Caco-2 (cell line): ENCODE measurements at regions not wholly inside any gene's neighbourhood (a gene's known extent, or its start where the extent isn't known, plus 50 kb on each side); places are given as distances from the start of the nearest gene placed in this dataset.
"Not testable (repeated sequence)": the region's sequence is repeated elsewhere in the genome, so short reads cannot be mapped to it uniquely, and the experiment has no call there.

Experiments used
- BruUV-seq: library from RNA; stranded (reverse); fragments of 400-500 nt; replicated peaks from 2 replicates; lab custom pipeline; 2021; lab: Mats Ljungman, UMichigan
- CTCF ChIA-PET: fragments of 300-600 bp; sonication (Branson Sonifier 250); formaldehyde crosslinking; loops from one replicate; lab custom pipeline; 2022; ENCODE audit warnings: antibody characterized with exemption; lab: Charles Lee
- POLR2A ChIA-PET: fragments of 300-600 bp; sonication (Branson Sonifier 250); formaldehyde crosslinking; loops from one replicate; lab custom pipeline; 2022; ENCODE audit warnings: antibody characterized with exemption; lab: Charles Lee
- DNase-seq, 2 experiments: peaks; one replicate each; pipeline versions ENCODE4 v3.0.0 to v3.0.0-alpha.2; 2020 to 2022
- H3K27me3 ChIP-seq: replicated peaks from 2 replicates; pipeline ENCODE4 v1.6.0; 2011; ENCODE audit warnings: low read length; ENCODE audit not compliant: control insufficient read depth, insufficient read depth
- H3K36me3 ChIP-seq: 2 replicates; pipeline ENCODE4 v1.5.1; 2011; ENCODE audit warnings: low read length; ENCODE audit not compliant: control insufficient read depth, insufficient read depth
- H3K4me1 ChIP-seq: fragments of 250-450 bp; sonication (Bioruptor Pico); 2 replicates; pipeline ENCODE4 v1.5.1; 2020; ENCODE audit warnings: mild to moderate bottlenecking
- H3K4me3 ChIP-seq: 2 replicates; pipeline ENCODE4 v1.5.1; 2011; ENCODE audit warnings: low read depth, mild to moderate bottlenecking, control low read depth, low read length
- H3K9me3 ChIP-seq: fragments of 250-450 bp; sonication (Bioruptor Pico); 2 replicates; pipeline ENCODE4 v1.5.1; 2020; ENCODE audit warnings: mild to moderate bottlenecking, moderate library complexity
- H3K27ac Mint-ChIP-seq: one replicate; pipeline ENCODE4 v1.8.0; 2022; ENCODE audit warnings: mixed read lengths; ENCODE audit not compliant: unreplicated experiment
- H3K27me3 Mint-ChIP-seq: one replicate; pipeline ENCODE4 v1.8.0; 2022; ENCODE audit warnings: mixed read lengths; ENCODE audit not compliant: insufficient read depth, unreplicated experiment
- H3K36me3 Mint-ChIP-seq: one replicate; pipeline ENCODE4 v1.8.0; 2022; ENCODE audit warnings: mild to moderate bottlenecking, mixed read lengths; ENCODE audit not compliant: insufficient read depth, unreplicated experiment
- H3K4me1 Mint-ChIP-seq: one replicate; pipeline ENCODE4 v1.8.0; 2022; ENCODE audit warnings: low read depth, mixed read lengths; ENCODE audit not compliant: unreplicated experiment
- H3K4me3 Mint-ChIP-seq: one replicate; pipeline ENCODE4 v1.8.0; 2022; ENCODE audit warnings: mild to moderate bottlenecking, moderate library complexity, mixed read lengths; ENCODE audit not compliant: unreplicated experiment
- H3K9me3 Mint-ChIP-seq: one replicate; pipeline ENCODE4 v1.8.0; 2022; ENCODE audit warnings: mixed read lengths; ENCODE audit not compliant: unreplicated experiment
- CTCF ChIP-seq, 2 experiments: fragments of 200-600 bp in 1 of 2; IDR thresholded peaks; 1 replicate in 1 of 2; 2 replicates in 1 of 2; pipeline versions ENCODE4 v1.5.1 to v1.8.0; 2011 to 2022; ENCODE audit warnings: antibody characterized with exemption in 1 of 2, control low read depth in 1 of 2, inconsistent platforms in 1 of 2, low read depth in 1 of 2, low read length in 1 of 2, mild to moderate bottlenecking in 1 of 2, moderate library complexity in 1 of 2; ENCODE audit not compliant: insufficient read depth in 1 of 2, severe bottlenecking in 1 of 2, unreplicated experiment in 1 of 2
- intact Hi-C: fragments of 100-400 bp; cut with micrococcal nuclease; formaldehyde crosslinking; loops from one replicate; pipeline ENCODE4 v1.10.0; 2022; ENCODE audit not compliant: unreplicated experiment

GRCh38 chr5:135735831-135736230 lies 98.6 kb upstream of the SLC25A48 start:
- H3K36me3 ChIP-seq = no peaks in the 10 kb centered on the region
- BruUV-seq = no TSS peak
- Mint-ChIP-seq H3K9me3 (no peaks in the 10 kb centered on the region), H3K27ac (no peak overlapping the region), H3K36me3 (no peaks in the 10 kb centered on the region), H3K4me1 (no peaks in the 10 kb centered on the region), H3K4me3 (no peak overlapping the region), H3K27me3 (peaks cover 20% of the 10 kb centered on the region)
- ChIA-PET POLR2A (no interaction called here), CTCF (no interaction called here)
- intact Hi-C loops = no loop called here
- no peak overlapping the region for H3K4me3 ChIP-seq
- no peaks in the 10 kb centered on the region for H3K9me3 ChIP-seq
- no peak for DNase-seq
- no peaks in the 10 kb centered on the region for H3K4me1 ChIP-seq
- no peaks in the 10 kb centered on the region; the same call in 1 of the 2 replicates for H3K27me3 ChIP-seq
- TF ChIP-seq CTCF (IDR thresholded peaks at IDR 0.05; ENCODE audit: insufficient read depth in 1 of 2, low read depth in 1 of 2, low read length in 1 of 2, severe bottlenecking in 1 of 2, unreplicated experiment in 1 of 2) = no peak

- POLR2A ChIA-PET, H3K4me3 Mint-ChIP-seq, H3K4me1 Mint-ChIP-seq, H3K4me3 ChIP-seq, CTCF ChIA-PET, H3K36me3 ChIP-seq, H3K4me1 ChIP-seq, intact Hi-C loops, DNase-seq, H3K36me3 Mint-ChIP-seq, H3K27ac Mint-ChIP-seq, H3K27me3 ChIP-seq, H3K9me3 ChIP-seq, H3K9me3 Mint-ChIP-seq, BruUV-seq: not testable (repeated sequence)
- H3K27me3 Mint-ChIP-seq = peaks cover 20% of the 10 kb centered on the region
These were observed 99.5 kb upstream of the SLC25A48 start for GRCh38 chr5:135734956-135735355.

GRCh38 chr5:135731034-135731433 lies 103.4 kb upstream of the SLC25A48 start:
- CTCF ChIA-PET, POLR2A ChIA-PET, H3K27me3 ChIP-seq, H3K4me1 ChIP-seq, H3K4me3 Mint-ChIP-seq, H3K9me3 Mint-ChIP-seq, BruUV-seq, H3K9me3 ChIP-seq, DNase-seq, H3K36me3 Mint-ChIP-seq, H3K36me3 ChIP-seq, intact Hi-C loops, H3K27me3 Mint-ChIP-seq, H3K4me1 Mint-ChIP-seq, H3K27ac Mint-ChIP-seq, H3K4me3 ChIP-seq: not testable (repeated sequence)

- H3K4me1 Mint-ChIP-seq, H3K4me3 Mint-ChIP-seq, intact Hi-C loops, H3K27ac Mint-ChIP-seq, H3K36me3 Mint-ChIP-seq, H3K9me3 Mint-ChIP-seq, POLR2A ChIA-PET, H3K27me3 ChIP-seq, H3K36me3 ChIP-seq, H3K4me3 ChIP-seq, DNase-seq, H3K9me3 ChIP-seq, H3K27me3 Mint-ChIP-seq, BruUV-seq, H3K4me1 ChIP-seq: not testable (repeated sequence)
- CTCF ChIA-PET = interaction anchor here (1.0 to 2.6 kb wide), 5 partner anchors 67 to 178 kb away, joined by 4 to 22 read pairs (median 13); no protein-coding TSS in a partner anchor
These were observed 104.3 kb upstream of the SLC25A48 start for GRCh38 chr5:135730161-135730560.
